Liver (tissue), 8 donors: ENCODE measurements at regions not wholly inside any gene's neighbourhood (a gene's known extent, or its start where the extent isn't known, plus 50 kb on each side); places are given as distances from the start of the nearest gene placed in this dataset.

ENCODE experiments used
- DNase-seq: peaks from one replicate; pipeline ENCODE4 v3.0.0-alpha.2; 2017; ENCODE audit warnings: low spot score
- H3K27ac ChIP-seq, 2 donors: one replicate each; pipeline ENCODE4 v1.7.0; 2013; ENCODE audit warnings: inconsistent platforms in 2 of 2, low read length in 2 of 2, control low read depth in 1 of 2, low read depth in 1 of 2, mild to moderate bottlenecking in 1 of 2
- H3K27me3 ChIP-seq, 4 donors: one replicate each; pipeline versions ENCODE4 v1.6.1 to v1.7.0; 2013; ENCODE audit warnings: low read length in 3 of 4, inconsistent platforms in 1 of 4, mild to moderate bottlenecking in 1 of 4, moderate library complexity in 1 of 4; ENCODE audit not compliant: control insufficient read depth in 4 of 4, insufficient read depth in 4 of 4
- H3K36me3 ChIP-seq, 4 donors: one replicate each; pipeline versions ENCODE4 v1.6.1 to v1.7.0; 2013; ENCODE audit warnings: low read length in 3 of 4, mild to moderate bottlenecking in 3 of 4, low read depth in 1 of 4, moderate library complexity in 1 of 4; ENCODE audit not compliant: control insufficient read depth in 4 of 4, insufficient read depth in 3 of 4
- H3K4me1 ChIP-seq, 4 donors: one replicate each; pipeline versions ENCODE4 v1.6.1 to v1.7.0; 2013; ENCODE audit warnings: low read length in 3 of 4, mild to moderate bottlenecking in 3 of 4, moderate library complexity in 1 of 4; ENCODE audit not compliant: control insufficient read depth in 4 of 4, insufficient read depth in 4 of 4
- H3K4me3 ChIP-seq, 3 donors: one replicate each; pipeline versions ENCODE4 v1.6.1 to v1.7.0; 2013; ENCODE audit warnings: low read length in 3 of 3, control low read depth in 1 of 3, low read depth in 1 of 3, mild to moderate bottlenecking in 1 of 3
- H3K9ac ChIP-seq, 2 donors: one replicate each; pipeline ENCODE4 v1.7.0; 2013; ENCODE audit warnings: low read length in 2 of 2, mild to moderate bottlenecking in 2 of 2, moderate library complexity in 2 of 2, control low read depth in 1 of 2, low read depth in 1 of 2
- H3K9me3 ChIP-seq, 4 donors: one replicate each; pipeline versions ENCODE4 v1.6.1 to v1.7.0; 2013; ENCODE audit warnings: low read length in 3 of 4; ENCODE audit not compliant: control insufficient read depth in 4 of 4
- ATF3 ChIP-seq: IDR thresholded peaks from 2 replicates; pipeline ENCODE4 v1.6.1; 2016; ENCODE audit warnings: antibody characterized with exemption
- EGR1 ChIP-seq, 2 donors: IDR thresholded peaks; 2 replicates each; pipeline ENCODE4 v1.6.1; 2016 to 2018; ENCODE audit warnings: antibody characterized with exemption in 2 of 2, low read depth in 2 of 2
- FOXA1 ChIP-seq: IDR thresholded peaks from 2 replicates; pipeline ENCODE4 v1.6.1; 2016; ENCODE audit warnings: antibody characterized with exemption
- FOXA2 ChIP-seq: IDR thresholded peaks from 2 replicates; pipeline ENCODE4 v1.6.1; 2016; ENCODE audit warnings: antibody characterized with exemption
- GABPA ChIP-seq, 2 donors: IDR thresholded peaks in 1 of 2; conservative IDR thresholded peaks in 1 of 2; 2 replicates each; pipeline ENCODE4 v1.6.1; 2016; ENCODE audit warnings: antibody characterized with exemption in 2 of 2, mild to moderate bottlenecking in 1 of 2, moderate library complexity in 1 of 2
- HNF4A ChIP-seq, 2 donors: conservative IDR thresholded peaks; 2 replicates each; pipeline ENCODE4 v1.6.1; 2016; ENCODE audit warnings: antibody characterized with exemption in 2 of 2, mild to moderate bottlenecking in 2 of 2
- HNF4G ChIP-seq: IDR thresholded peaks from 2 replicates; pipeline ENCODE4 v1.6.1; 2016; ENCODE audit warnings: antibody characterized with exemption
- JUND ChIP-seq, 2 donors: IDR thresholded peaks; 2 replicates each; pipeline ENCODE4 v1.6.1; 2016; ENCODE audit warnings: antibody characterized with exemption in 2 of 2
- MAX ChIP-seq: IDR thresholded peaks from 2 replicates; pipeline ENCODE4 v1.6.1; 2016; ENCODE audit warnings: antibody characterized with exemption
- NR2F2 ChIP-seq: IDR thresholded peaks from 2 replicates; pipeline ENCODE4 v1.6.1; 2016; ENCODE audit warnings: antibody characterized with exemption
- RAD21 ChIP-seq, 2 donors: IDR thresholded peaks; 2 replicates each; pipeline ENCODE4 v1.6.1; 2016; ENCODE audit warnings: antibody characterized with exemption in 2 of 2, mild to moderate bottlenecking in 2 of 2
- REST ChIP-seq: IDR thresholded peaks from 2 replicates; pipeline ENCODE4 v1.6.1; 2016; ENCODE audit warnings: antibody characterized with exemption, mild to moderate bottlenecking
- RXRA ChIP-seq, 2 donors: IDR thresholded peaks; 2 replicates each; pipeline ENCODE4 v1.6.1; 2017 to 2018; ENCODE audit warnings: antibody characterized with exemption in 2 of 2, mild to moderate bottlenecking in 1 of 2
- SP1 ChIP-seq: IDR thresholded peaks from 2 replicates; pipeline ENCODE4 v1.6.1; 2018; ENCODE audit warnings: antibody characterized with exemption, mild to moderate bottlenecking
- TAF1 ChIP-seq: conservative IDR thresholded peaks from 2 replicates; pipeline ENCODE4 v1.6.1; 2016; ENCODE audit warnings: antibody characterized with exemption, mild to moderate bottlenecking
- YY1 ChIP-seq: IDR thresholded peaks from 2 replicates; pipeline ENCODE4 v1.6.1; 2016; ENCODE audit warnings: antibody characterized with exemption, mild to moderate bottlenecking
- WGBS: extraction: QIAGEN DNeasy Blood & Tissue Kit; methylation state at CpG from one replicate; pipeline ENCODE4 v1.1.7; 2013; 5-methylcytosine and 5-hydroxymethylcytosine counted together
- TF ChIP-seq, protein P1 (sequence below): IDR thresholded peaks from 2 replicates; pipeline ENCODE4 v1.6.1; 2016; ENCODE audit warnings: antibody characterized with exemption
- TF ChIP-seq, protein P2 (sequence below): fragments of 150-350 bp; IDR thresholded peaks from 2 replicates; pipeline ENCODE4 v1.5.1; 2017; ENCODE audit warnings: improper control_type of control experiment, low read depth, low read length; ENCODE audit not compliant: missing input control
- donor health status: healthy.
- donor health status: healthy.
- donor health status: healthy.
- donor health status: healthy.
- donor health status: healthy.

- 79% methylated on average over 5 of the region's 5 CpGs for WGBS
These were observed 137.7 kb upstream of the POM121L12 start for GRCh38 chr7:52897713-52898112.

DNA sequence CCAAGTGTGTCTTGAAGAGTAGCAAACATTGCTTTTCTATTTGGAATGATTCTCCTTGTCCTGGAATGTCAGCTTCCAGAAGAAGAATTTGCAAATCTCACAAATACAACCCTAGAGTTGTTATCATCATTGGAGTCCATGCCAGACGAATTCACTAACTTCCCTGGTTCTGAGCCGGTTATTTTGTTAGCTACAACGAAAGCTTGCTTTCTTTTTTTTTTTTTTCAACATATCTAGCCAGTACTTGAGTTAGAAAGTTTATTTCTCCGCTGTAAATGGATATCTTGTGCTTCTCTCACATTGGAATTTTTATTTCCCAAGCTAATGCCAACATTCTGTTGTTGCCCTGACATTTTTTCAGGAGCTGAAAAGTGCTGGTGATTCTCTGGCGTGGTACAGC lies 138.1 kb upstream of the POM121L12 start:
- H3K27ac ChIP-seq, result no peak overlapping the region
- H3K36me3 ChIP-seq, result no peaks in the 10 kb centered on the region
- no peak overlapping the region for H3K9ac ChIP-seq
- 41% methylated on average over 5 of the region's 5 CpGs for WGBS
- H3K27me3 ChIP-seq, result no peaks in the 10 kb centered on the region
- DNase-seq, result no peak
- H3K4me1 ChIP-seq, result no peaks in the 10 kb centered on the region
- TF ChIP-seq SP1, result no peak
- TF ChIP-seq FOXA2, result no peak
- no peak for TF ChIP-seq HNF4A (conservative IDR thresholded peaks at IDR 0.05)
- no peak for TF ChIP-seq REST
- TF ChIP-seq NR2F2, result no peak
- no peak for TF ChIP-seq GABPA (IDR thresholded peaks at IDR 0.05 in 1 of 2, conservative IDR thresholded peaks at IDR 0.05 in 1 of 2)
- no peak for TF ChIP-seq MAX
- TF ChIP-seq, protein P1, sequence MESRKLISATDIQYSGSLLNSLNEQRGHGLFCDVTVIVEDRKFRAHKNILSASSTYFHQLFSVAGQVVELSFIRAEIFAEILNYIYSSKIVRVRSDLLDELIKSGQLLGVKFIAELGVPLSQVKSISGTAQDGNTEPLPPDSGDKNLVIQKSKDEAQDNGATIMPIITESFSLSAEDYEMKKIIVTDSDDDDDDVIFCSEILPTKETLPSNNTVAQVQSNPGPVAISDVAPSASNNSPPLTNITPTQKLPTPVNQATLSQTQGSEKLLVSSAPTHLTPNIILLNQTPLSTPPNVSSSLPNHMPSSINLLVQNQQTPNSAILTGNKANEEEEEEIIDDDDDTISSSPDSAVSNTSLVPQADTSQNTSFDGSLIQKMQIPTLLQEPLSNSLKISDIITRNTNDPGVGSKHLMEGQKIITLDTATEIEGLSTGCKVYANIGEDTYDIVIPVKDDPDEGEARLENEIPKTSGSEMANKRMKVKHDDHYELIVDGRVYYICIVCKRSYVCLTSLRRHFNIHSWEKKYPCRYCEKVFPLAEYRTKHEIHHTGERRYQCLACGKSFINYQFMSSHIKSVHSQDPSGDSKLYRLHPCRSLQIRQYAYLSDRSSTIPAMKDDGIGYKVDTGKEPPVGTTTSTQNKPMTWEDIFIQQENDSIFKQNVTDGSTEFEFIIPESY, result no peak
- no peak for TF ChIP-seq EGR1 (IDR thresholded peaks at IDR 0.05; ENCODE audit: low read depth in 2 of 2)
- TF ChIP-seq RAD21 (IDR thresholded peaks at IDR 0.05), result no peak
- TF ChIP-seq, protein P2, sequence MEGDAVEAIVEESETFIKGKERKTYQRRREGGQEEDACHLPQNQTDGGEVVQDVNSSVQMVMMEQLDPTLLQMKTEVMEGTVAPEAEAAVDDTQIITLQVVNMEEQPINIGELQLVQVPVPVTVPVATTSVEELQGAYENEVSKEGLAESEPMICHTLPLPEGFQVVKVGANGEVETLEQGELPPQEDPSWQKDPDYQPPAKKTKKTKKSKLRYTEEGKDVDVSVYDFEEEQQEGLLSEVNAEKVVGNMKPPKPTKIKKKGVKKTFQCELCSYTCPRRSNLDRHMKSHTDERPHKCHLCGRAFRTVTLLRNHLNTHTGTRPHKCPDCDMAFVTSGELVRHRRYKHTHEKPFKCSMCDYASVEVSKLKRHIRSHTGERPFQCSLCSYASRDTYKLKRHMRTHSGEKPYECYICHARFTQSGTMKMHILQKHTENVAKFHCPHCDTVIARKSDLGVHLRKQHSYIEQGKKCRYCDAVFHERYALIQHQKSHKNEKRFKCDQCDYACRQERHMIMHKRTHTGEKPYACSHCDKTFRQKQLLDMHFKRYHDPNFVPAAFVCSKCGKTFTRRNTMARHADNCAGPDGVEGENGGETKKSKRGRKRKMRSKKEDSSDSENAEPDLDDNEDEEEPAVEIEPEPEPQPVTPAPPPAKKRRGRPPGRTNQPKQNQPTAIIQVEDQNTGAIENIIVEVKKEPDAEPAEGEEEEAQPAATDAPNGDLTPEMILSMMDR, result no peak
- TF ChIP-seq RXRA (IDR thresholded peaks at IDR 0.05), result no peak
- no peak for TF ChIP-seq FOXA1
- TF ChIP-seq YY1, result no peak
- no peak for TF ChIP-seq JUND (IDR thresholded peaks at IDR 0.05)
- no peak for TF ChIP-seq HNF4G
- no peak for TF ChIP-seq TAF1
- TF ChIP-seq ATF3, result no peak
- no peaks in the 10 kb centered on the region for H3K9me3 ChIP-seq
- H3K4me3 ChIP-seq, result no peak overlapping the region

More at GRCh38 chr7:52897713-52898112, 137.7 kb upstream of the POM121L12 start:
- Histone ChIP-seq H3K4me3 (no peak overlapping the region), H3K27me3 (no peaks in the 10 kb centered on the region), H3K36me3 (no peaks in the 10 kb centered on the region), H3K4me1 (no peaks in the 10 kb centered on the region), H3K9ac (no peak overlapping the region), H3K9me3 (no peaks in the 10 kb centered on the region), H3K27ac (no peak overlapping the region)
- TF ChIP-seq JUND (IDR thresholded peaks at IDR 0.05) (no peak), TAF1 (no peak)
- TF ChIP-seq, protein P1, result no peak
- DNase-seq, result no peak
